Fibroblast of the aortic adventitia (primary cell): ENCODE measurements at regions not wholly inside any gene's neighbourhood (a gene's known extent, or its start where the extent isn't known, plus 50 kb on each side); places are given as distances from the start of the nearest gene placed in this dataset.
A peak's percentile ranks its signal among the peaks of the same experiment; 100 is the strongest.

Experiments
- DNase-seq: peaks from one replicate; pipeline ENCODE4 v3.0.0-alpha.2; 2010; ENCODE audit warnings: low read depth
- H3K4me3 ChIP-seq: 2 replicates; pipeline ENCODE4 v1.5.1; 2011; ENCODE audit warnings: low read depth, mild to moderate bottlenecking, control low read depth, low read length, moderate library complexity
- TF ChIP-seq, protein P1 (sequence below): IDR thresholded peaks from 2 replicates; pipeline ENCODE4 v1.5.1; 2011; ENCODE audit warnings: mild to moderate bottlenecking, low read length, control low read depth, inconsistent platforms; ENCODE audit not compliant: insufficient read depth

DNA sequence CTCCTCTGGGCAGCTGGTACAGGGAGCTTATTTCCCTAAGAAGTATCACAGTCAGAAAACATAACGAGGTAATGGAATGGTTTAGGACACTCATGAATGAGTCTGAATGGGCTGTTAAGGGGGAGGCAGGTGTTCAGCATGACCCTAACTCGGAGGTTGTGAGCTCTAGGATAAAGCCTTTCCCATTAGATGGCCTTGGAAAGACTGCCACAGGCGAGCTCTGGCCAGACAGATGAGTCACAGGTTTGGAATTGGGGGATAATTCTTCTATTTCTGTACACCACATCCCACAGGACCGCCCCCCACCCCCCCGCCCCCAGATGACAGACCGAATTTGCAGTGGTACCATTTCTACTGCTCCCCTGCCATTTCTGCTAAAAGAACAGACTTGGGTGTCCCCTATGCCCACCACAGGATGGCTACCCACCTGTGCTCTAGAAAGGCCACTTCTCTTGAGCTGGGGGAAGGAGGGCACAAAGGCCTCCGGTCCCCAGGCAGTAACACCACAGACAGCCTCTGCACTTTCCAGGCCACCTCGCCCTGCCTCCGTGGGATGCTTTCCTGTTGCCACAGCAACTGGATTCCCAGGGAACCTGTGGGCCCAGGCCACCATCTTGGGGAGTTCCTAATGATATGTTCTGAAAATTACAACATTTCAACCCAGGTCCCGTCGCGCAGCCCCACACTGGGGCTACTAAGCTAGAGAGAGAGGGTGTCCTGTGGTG is 76.7 kb downstream of the TRIM29 start:
- TF ChIP-seq, protein P1, sequence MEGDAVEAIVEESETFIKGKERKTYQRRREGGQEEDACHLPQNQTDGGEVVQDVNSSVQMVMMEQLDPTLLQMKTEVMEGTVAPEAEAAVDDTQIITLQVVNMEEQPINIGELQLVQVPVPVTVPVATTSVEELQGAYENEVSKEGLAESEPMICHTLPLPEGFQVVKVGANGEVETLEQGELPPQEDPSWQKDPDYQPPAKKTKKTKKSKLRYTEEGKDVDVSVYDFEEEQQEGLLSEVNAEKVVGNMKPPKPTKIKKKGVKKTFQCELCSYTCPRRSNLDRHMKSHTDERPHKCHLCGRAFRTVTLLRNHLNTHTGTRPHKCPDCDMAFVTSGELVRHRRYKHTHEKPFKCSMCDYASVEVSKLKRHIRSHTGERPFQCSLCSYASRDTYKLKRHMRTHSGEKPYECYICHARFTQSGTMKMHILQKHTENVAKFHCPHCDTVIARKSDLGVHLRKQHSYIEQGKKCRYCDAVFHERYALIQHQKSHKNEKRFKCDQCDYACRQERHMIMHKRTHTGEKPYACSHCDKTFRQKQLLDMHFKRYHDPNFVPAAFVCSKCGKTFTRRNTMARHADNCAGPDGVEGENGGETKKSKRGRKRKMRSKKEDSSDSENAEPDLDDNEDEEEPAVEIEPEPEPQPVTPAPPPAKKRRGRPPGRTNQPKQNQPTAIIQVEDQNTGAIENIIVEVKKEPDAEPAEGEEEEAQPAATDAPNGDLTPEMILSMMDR, result no peak
- peak; percentile 7 for DNase-seq
- no peak overlapping the region for H3K4me3 ChIP-seq

DNA sequence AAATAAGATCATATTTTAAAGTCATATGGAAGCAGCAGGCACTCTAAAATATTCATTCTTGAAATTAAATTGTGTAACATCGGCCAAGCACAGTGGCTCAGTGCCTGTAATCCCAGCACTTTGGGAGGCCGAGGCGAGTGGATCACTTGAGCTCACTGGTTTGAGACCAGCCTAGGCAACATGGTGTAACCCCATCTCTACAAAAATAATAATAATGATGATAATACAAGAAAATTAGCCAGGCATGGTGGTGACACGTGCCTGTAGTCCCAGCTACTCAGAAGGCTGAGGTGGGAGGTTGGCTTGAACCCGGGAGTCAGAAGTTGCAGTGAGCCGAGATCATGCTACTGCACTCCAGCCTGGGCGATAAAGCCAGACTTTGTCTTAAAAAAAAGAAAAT is 77.4 kb downstream of the TRIM29 start:
- DNase-seq, result no peak
- TF ChIP-seq, protein P1, result no peak

DNA sequence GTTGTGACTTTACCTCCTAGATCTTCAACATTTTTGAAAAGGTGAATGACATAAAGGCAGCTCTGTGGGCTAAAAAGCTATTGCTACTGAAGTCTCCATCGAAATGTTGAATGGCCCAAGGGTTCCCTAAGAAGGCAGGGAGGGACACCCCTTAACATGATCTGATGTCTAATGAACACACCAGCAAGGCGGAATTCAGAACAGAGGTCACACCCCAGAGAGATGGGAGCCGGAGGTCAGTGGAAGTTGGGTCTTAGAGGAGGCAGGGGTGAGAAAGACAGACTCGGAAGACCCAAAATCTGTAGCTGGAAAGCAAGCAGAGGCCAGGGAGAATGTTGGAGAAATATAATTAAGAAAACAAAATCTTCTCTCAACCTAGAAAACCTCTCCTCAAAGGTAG is 79.0 kb downstream of the TRIM29 start:
- DNase-seq, result no peak
- TF ChIP-seq, protein P1, result no peak
- no peak overlapping the region for H3K4me3 ChIP-seq

More for the DNA sequence above, 77.4 kb downstream of the TRIM29 start:
- H3K4me3 ChIP-seq, result no peak overlapping the region

DNA sequence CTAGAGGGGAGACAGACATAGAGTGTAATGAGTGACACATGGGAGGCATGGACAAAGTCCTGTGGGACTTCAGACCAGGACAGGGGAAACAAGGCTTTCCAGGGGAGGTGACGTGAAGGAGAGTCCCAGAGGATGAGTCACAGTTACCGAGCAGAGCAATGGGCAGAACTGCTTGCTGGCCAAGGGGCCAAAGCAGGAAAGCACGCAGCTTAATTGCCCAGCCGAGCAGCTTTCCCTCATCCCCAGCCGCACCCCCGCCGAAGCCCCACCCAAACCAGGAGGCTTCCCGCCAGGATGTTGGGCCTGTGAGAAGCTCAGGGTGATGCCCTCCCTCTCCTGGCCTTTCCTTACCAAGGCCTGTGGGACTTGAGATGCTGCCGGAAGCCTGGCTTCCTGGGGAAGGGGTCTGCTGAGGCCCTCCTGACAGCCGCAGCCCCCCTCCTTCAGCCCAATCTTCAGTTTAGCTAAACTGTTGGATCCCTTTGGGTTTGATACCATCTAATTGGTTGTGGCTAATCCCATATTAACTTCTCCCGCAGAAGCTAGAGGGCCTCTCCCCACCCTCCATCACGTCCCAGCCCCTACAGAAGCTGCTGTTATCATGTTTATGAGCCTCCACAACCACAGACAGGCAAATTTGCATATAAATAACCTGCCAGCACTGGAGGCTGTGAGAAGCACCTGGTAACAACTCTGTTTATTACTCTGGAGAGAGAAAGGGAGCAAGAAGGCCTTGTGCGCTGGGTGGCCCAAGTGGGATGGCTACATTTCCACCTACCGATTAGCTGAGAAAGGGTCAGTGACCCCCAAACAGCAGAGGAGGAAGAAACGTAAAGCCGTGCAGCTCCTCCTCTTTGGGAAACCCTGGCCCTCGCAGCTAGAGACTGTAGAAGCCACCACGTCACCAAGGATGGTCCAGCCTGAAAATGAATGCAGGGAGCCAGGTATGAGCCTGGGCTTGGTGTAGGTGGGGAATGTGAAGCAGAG is 80.0 kb downstream of the TRIM29 start:
- TF ChIP-seq, protein P1, result no peak
- DNase-seq, result peak; percentile 18

DNA sequence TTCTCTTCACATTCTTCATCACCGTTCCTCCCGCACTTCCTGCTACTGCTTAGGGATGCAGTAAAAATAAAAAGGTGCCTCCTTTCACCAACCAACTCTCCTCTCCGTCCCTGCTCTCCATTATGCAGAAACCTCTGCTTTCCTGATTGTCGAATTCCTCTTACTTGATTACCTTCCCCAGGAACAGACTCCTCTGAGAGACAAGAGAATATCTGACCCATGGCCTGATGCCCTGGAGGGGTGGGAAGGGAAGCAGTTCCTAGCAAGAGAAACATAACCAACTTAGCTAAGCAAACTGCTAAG is 80.9 kb downstream of the TRIM29 start:
- TF ChIP-seq, protein P1, result no peak
- H3K4me3 ChIP-seq, result no peak overlapping the region
- no peak for DNase-seq

More for the DNA sequence above, 80.0 kb downstream of the TRIM29 start:
- H3K4me3 ChIP-seq, result no peak overlapping the region

DNA sequence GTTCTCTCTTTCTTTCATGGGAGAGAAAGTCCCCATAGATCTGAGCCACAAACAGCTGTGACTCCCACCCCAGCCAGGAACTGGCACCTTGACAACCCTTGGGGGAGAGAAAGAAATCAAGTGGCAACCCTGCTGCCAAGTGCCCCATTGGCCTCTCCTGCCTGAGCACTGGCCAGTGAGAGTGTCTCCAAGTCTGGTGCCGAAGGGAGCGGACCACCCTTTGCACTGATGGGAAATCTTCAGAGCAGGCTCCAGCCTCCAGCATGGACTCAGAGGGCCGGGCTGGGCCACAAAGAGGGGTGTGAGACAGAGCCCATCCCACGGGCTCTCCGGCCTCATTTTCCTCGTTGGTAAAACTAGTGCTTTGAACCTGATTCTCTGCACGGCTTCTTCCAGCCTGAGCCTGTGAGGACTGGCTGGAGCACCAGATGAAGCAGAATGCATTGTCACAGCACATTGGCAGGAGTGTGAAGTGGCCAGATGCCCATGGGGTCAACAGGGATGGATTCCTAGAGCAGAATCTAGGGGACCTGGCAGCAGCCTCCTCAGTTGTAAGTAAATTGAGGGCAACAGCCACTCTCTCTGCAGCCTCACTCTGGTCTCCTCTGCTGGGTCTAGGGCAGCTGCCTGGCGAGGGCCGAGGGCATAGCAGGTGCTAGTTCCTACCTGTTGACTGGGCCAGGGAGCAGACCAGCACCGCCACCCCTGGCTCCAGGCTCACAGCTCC is 81.4 kb downstream of the TRIM29 start:
- TF ChIP-seq, protein P1, result no peak
- H3K4me3 ChIP-seq, result no peak overlapping the region
- DNase-seq, result no peak
